Trophoblast cell (in vitro differentiated cells and primary cell): ENCODE measurements at regions not wholly inside any gene's neighbourhood (a gene's known extent, or its start where the extent isn't known, plus 50 kb on each side); places are given as distances from the start of the nearest gene placed in this dataset.

Source experiments
- DNase-seq, 2 donors: peaks; one replicate each; pipeline ENCODE4 v3.0.0-alpha.2; 2016
- H2AFZ ChIP-seq: 2 replicates; pipeline ENCODE4 v1.6.1; 2013; ENCODE audit warnings: low read length, moderate library complexity, mild to moderate bottlenecking; ENCODE audit not compliant: insufficient read depth, poor library complexity
- H2AK5ac ChIP-seq: 2 replicates; pipeline ENCODE4 v1.6.1; 2013; ENCODE audit warnings: mild to moderate bottlenecking, low read length
- H2BK120ac ChIP-seq: 2 replicates; pipeline ENCODE4 v1.6.1; 2013; ENCODE audit warnings: low read length, mild to moderate bottlenecking, moderate library complexity; ENCODE audit not compliant: insufficient read depth, poor library complexity
- H2BK12ac ChIP-seq: 2 replicates; pipeline ENCODE4 v1.6.1; 2013; ENCODE audit warnings: mild to moderate bottlenecking, low read length, moderate library complexity
- H2BK5ac ChIP-seq: 2 replicates; pipeline ENCODE4 v1.6.1; 2013; ENCODE audit warnings: low read length, low read depth, moderate library complexity, mild to moderate bottlenecking; ENCODE audit not compliant: poor library complexity
- H3K14ac ChIP-seq: 2 replicates; pipeline ENCODE4 v1.6.1; 2013; ENCODE audit warnings: mild to moderate bottlenecking, low read length
- H3K18ac ChIP-seq: 2 replicates; pipeline ENCODE4 v1.6.1; 2013; ENCODE audit warnings: mild to moderate bottlenecking, low read length
- H3K23ac ChIP-seq: 2 replicates; pipeline ENCODE4 v1.6.1; 2013; ENCODE audit warnings: low read length
- H3K27ac ChIP-seq: 2 replicates; pipeline ENCODE4 v1.5.1; 2013; ENCODE audit warnings: low read depth, mild to moderate bottlenecking, inconsistent platforms, low read length, moderate library complexity
- H3K27me3 ChIP-seq: 2 replicates; pipeline ENCODE4 v1.6.1; 2013; ENCODE audit warnings: inconsistent platforms, mild to moderate bottlenecking, low read length, moderate library complexity; ENCODE audit not compliant: insufficient read depth
- H3K36me3 ChIP-seq, 2 experiments: 1 replicate in 1 of 2; 2 replicates in 1 of 2; pipeline ENCODE4 v1.6.1; 2013; ENCODE audit warnings: low read length in 2 of 2, mild to moderate bottlenecking in 2 of 2, moderate library complexity in 1 of 2; ENCODE audit not compliant: insufficient read depth in 2 of 2, control insufficient read depth in 1 of 2
- H3K4ac ChIP-seq: 2 replicates; pipeline ENCODE4 v1.6.1; 2013; ENCODE audit warnings: low read depth, mild to moderate bottlenecking, low read length, moderate library complexity
- H3K4me1 ChIP-seq, 2 experiments: 1 replicate in 1 of 2; 2 replicates in 1 of 2; pipeline ENCODE4 v1.6.1; 2013; ENCODE audit warnings: low read length in 2 of 2, mild to moderate bottlenecking in 2 of 2, moderate library complexity in 1 of 2; ENCODE audit not compliant: insufficient read depth in 2 of 2, control insufficient read depth in 1 of 2
- H3K4me2 ChIP-seq: 2 replicates; pipeline ENCODE4 v1.6.1; 2013; ENCODE audit warnings: inconsistent platforms, mild to moderate bottlenecking, low read length, moderate library complexity
- H3K4me3 ChIP-seq: 2 replicates; pipeline ENCODE4 v1.5.1; 2013; ENCODE audit warnings: mild to moderate bottlenecking, low read depth, low read length, inconsistent platforms
- H3K79me1 ChIP-seq: one replicate; pipeline ENCODE4 v1.6.1; 2013; ENCODE audit warnings: low read length
- H3K79me2 ChIP-seq: 2 replicates; pipeline ENCODE4 v1.6.1; 2013; ENCODE audit warnings: low read length, mild to moderate bottlenecking; ENCODE audit not compliant: control insufficient read depth, insufficient read depth, poor library complexity
- H3K9ac ChIP-seq: 2 replicates; pipeline ENCODE4 v1.6.1; 2013; ENCODE audit warnings: mild to moderate bottlenecking, low read length
- H3K9me3 ChIP-seq: 2 replicates; pipeline ENCODE4 v1.6.1; 2013; ENCODE audit warnings: low read depth, mild to moderate bottlenecking, control low read depth, inconsistent platforms, low read length; ENCODE audit not compliant: insufficient read depth
- H4K12ac ChIP-seq: 2 replicates; pipeline ENCODE4 v1.6.1; 2013; ENCODE audit warnings: low read depth, mild to moderate bottlenecking, low read length, moderate library complexity
- H4K8ac ChIP-seq: 2 replicates; pipeline ENCODE4 v1.6.1; 2013; ENCODE audit warnings: low read depth, mild to moderate bottlenecking, low read length, moderate library complexity
- H4K91ac ChIP-seq: one replicate; pipeline ENCODE4 v1.6.1; 2013; ENCODE audit warnings: low read depth, mild to moderate bottlenecking, low read length, moderate library complexity
- WGBS: extraction: QIAGEN DNeasy Blood & Tissue Kit; methylation state at CpG from one replicate; pipeline ENCODE4 v1.1.7; 2013; ENCODE audit warnings: missing lambda C conversion rate; ENCODE audit not compliant: insufficient read length, insufficient coverage; ENCODE audit errors: extremely low coverage; 5-methylcytosine and 5-hydroxymethylcytosine counted together

DNA sequence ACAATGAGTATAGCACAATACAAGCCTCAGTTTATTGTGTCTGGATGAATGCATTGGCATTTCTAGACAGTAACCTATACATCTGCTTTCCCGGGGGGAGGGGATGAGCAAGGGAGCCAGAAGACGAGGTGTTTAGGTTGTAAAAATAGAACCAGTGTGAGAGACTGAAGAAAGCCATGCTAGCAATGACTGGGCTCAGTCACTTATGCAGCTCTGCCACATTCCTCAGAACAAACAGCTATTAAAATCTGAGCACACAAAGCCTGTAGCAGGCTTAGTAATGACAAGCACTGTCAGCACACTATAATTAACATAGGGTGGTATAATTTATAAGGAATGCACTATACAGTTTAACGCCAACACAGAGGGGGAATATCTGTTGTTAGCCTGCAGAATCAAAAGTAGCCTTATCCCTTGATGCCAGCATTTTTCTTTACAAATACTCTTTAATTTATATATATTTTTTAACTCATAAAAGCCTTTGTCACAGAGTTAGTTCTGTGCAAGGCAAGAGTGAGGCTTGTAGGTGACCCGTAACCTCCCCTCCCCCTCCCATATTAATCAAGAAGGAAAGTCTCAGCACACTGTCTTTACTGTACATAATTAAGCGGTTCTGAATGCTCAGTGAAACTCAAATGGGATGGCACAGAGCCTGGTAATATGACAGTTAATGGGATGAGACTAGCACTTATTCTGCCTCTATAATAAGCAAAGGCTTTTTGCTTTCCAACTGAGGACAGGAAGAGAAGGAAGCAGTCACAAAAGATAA lies 295.4 kb downstream of the CSNK1G3 start:
- H3K23ac ChIP-seq: no peak overlapping the region
- H4K91ac ChIP-seq: no peak overlapping the region
- no peak overlapping the region for H4K8ac ChIP-seq
- H3K9ac ChIP-seq: no peak overlapping the region
- H3K18ac ChIP-seq: no peak overlapping the region
- no peak overlapping the region for H2AFZ ChIP-seq
- peaks cover 13 to 16% of the 10 kb centered on the region in 2 experiments for H3K4me1 ChIP-seq
- no peak overlapping the region for H3K4me3 ChIP-seq
- no CpG with 5 or more reads among the region's 5 CpGs for WGBS
- peak; percentile 42 to 56 for DNase-seq
- H3K79me1 ChIP-seq: peaks cover 7% of the 10 kb centered on the region
- no peak overlapping the region for H2BK12ac ChIP-seq
- H3K27me3 ChIP-seq: no peaks in the 10 kb centered on the region
- H2BK120ac ChIP-seq: no peak overlapping the region
- peak overlapping the region; percentile 12 for H3K4me2 ChIP-seq
- no peak overlapping the region for H3K14ac ChIP-seq
- H3K9me3 ChIP-seq: no peaks in the 10 kb centered on the region
- H4K12ac ChIP-seq: no peak overlapping the region
- H3K36me3 ChIP-seq: no peaks in the 10 kb centered on the region
- no peaks in the 10 kb centered on the region for H3K79me2 ChIP-seq
- no peak overlapping the region for H2BK5ac ChIP-seq
- no peak overlapping the region for H3K4ac ChIP-seq
- peak overlapping the region; percentile 56 for H3K27ac ChIP-seq
- no peak overlapping the region for H2AK5ac ChIP-seq

GRCh38 chr5:123806644-123807043 lies 294.7 kb downstream of the CSNK1G3 start:
- Histone ChIP-seq H3K4ac (no peak overlapping the region), H3K36me3 (no peaks in the 10 kb centered on the region), H4K8ac (no peak overlapping the region), H4K12ac (no peak overlapping the region), H4K91ac (peak overlapping the region; percentile 74), H2BK12ac (peak overlapping the region; percentile 91), H3K4me3 (no peak overlapping the region), H3K4me1 (peaks cover 13 to 16% of the 10 kb centered on the region in 2 experiments), H3K79me2 (no peaks in the 10 kb centered on the region), H3K4me2 (no peak overlapping the region), H2AFZ (no peak overlapping the region), H3K23ac (no peak overlapping the region), H2AK5ac (no peak overlapping the region), H3K79me1 (peaks cover 7% of the 10 kb centered on the region), H3K27me3 (no peaks in the 10 kb centered on the region), H3K14ac (no peak overlapping the region), H3K18ac (no peak overlapping the region), H2BK120ac (peak overlapping the region; percentile 46), H3K27ac (peak overlapping the region; percentile 56), H3K9me3 (no peaks in the 10 kb centered on the region), H2BK5ac (no peak overlapping the region), H3K9ac (no peak overlapping the region)
- DNase-seq: no peak
- no CpG with 5 or more reads among the region's 1 CpG for WGBS

GRCh38 chr5:123805300-123805699 lies 293.3 kb downstream of the CSNK1G3 start:
- H3K4me3 ChIP-seq: no peak overlapping the region
- no peak overlapping the region for H3K23ac ChIP-seq
- peaks cover 7% of the 10 kb centered on the region for H3K79me1 ChIP-seq
- peaks cover 12 to 15% of the 10 kb centered on the region in 2 experiments for H3K4me1 ChIP-seq
- H3K4ac ChIP-seq: no peak overlapping the region
- no peaks in the 10 kb centered on the region for H3K79me2 ChIP-seq
- H3K14ac ChIP-seq: no peak overlapping the region
- H3K27ac ChIP-seq: no peak overlapping the region
- H2BK5ac ChIP-seq: no peak overlapping the region
- DNase-seq: no peak
- no peak overlapping the region for H2BK120ac ChIP-seq
- no peaks in the 10 kb centered on the region for H3K9me3 ChIP-seq
- no peak overlapping the region for H2AK5ac ChIP-seq
- H2BK12ac ChIP-seq: peak overlapping the region; percentile 36
- H3K36me3 ChIP-seq: no peaks in the 10 kb centered on the region
- no peak overlapping the region for H4K91ac ChIP-seq
- H3K27me3 ChIP-seq: no peaks in the 10 kb centered on the region
- H4K12ac ChIP-seq: no peak overlapping the region
- no peak overlapping the region for H3K9ac ChIP-seq
- H2AFZ ChIP-seq: no peak overlapping the region
- H3K4me2 ChIP-seq: no peak overlapping the region
- H4K8ac ChIP-seq: no peak overlapping the region
- H3K18ac ChIP-seq: no peak overlapping the region

DNA sequence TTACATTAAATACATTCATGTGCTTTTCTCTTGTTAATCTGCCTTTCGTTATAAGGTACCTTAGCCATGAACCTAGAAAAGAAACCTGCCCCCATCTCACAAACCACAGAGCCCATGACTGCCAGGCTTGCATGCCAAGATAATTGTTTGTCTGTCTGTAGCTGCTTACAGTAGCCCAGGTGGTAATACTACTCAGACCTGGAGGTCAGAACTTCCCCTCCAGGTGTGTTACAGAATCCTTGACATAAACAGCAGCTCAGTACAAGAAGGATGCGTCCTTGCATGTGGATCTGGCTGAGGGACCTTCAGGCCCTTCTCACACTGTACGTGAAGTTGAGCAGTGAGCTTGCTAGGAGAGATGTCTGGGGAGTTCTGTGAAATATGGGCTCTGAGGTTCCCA lies 291.4 kb downstream of the CSNK1G3 start:
- H4K8ac ChIP-seq: no peak overlapping the region
- no peaks in the 10 kb centered on the region for H3K36me3 ChIP-seq
- no CpG with 5 or more reads among the region's 3 CpGs for WGBS
- H3K14ac ChIP-seq: no peak overlapping the region
- no peak overlapping the region for H2AFZ ChIP-seq
- no peak overlapping the region for H4K12ac ChIP-seq
- H3K27ac ChIP-seq: no peak overlapping the region
- no peak overlapping the region for H2BK12ac ChIP-seq
- H3K9me3 ChIP-seq: no peaks in the 10 kb centered on the region
- no peak overlapping the region for H3K23ac ChIP-seq
- no peak overlapping the region for H3K4ac ChIP-seq
- no peak for DNase-seq
- H2BK120ac ChIP-seq: no peak overlapping the region
- H3K18ac ChIP-seq: no peak overlapping the region
- H3K4me1 ChIP-seq: peaks cover 10% of the 10 kb centered on the region in 2 experiments
- H2AK5ac ChIP-seq: no peak overlapping the region
- H3K79me2 ChIP-seq: no peaks in the 10 kb centered on the region
- H3K9ac ChIP-seq: no peak overlapping the region
- no peak overlapping the region for H3K4me2 ChIP-seq
- no peak overlapping the region for H4K91ac ChIP-seq
- H2BK5ac ChIP-seq: no peak overlapping the region
- H3K27me3 ChIP-seq: no peaks in the 10 kb centered on the region
- peaks cover 7% of the 10 kb centered on the region for H3K79me1 ChIP-seq
- H3K4me3 ChIP-seq: no peak overlapping the region
